Endothelial cell of umbilical vein (primary cell): ENCODE measurements at regions not wholly inside any gene's neighbourhood (a gene's known extent, or its start where the extent isn't known, plus 50 kb on each side); places are given as distances from the start of the nearest gene placed in this dataset.

ENCODE experiments used
- BruUV-seq: library from RNA; stranded (reverse); fragments of 400-500 nt; replicated peaks from 2 replicates; lab custom pipeline; 2021; lab: Mats Ljungman, UMichigan
- CTCF ChIA-PET: fragments of 300-600, 350-600 bp; sonication (Branson Sonifier 250); formaldehyde crosslinking; loops from one replicate; lab custom pipeline; 2021; ENCODE audit warnings: antibody characterized with exemption, inconsistent platforms; lab: Charles Lee
- POLR2A ChIA-PET: fragments of 300-600, 350-600 bp; sonication (Branson Sonifier 250); formaldehyde crosslinking; loops from one replicate; lab custom pipeline; 2021; ENCODE audit warnings: antibody characterized with exemption, inconsistent platforms; lab: Charles Lee
- DNase-seq: peaks from one replicate; pipeline ENCODE4 v3.0.0-alpha.2; 2011; ENCODE audit warnings: low read depth, low spot score
- FAIRE-seq: peaks from 2 replicates; lab custom pipeline; 2011; peaks lifted over from hg19 to GRCh38; lab: Jason Lieb, UNC
- H2AFZ ChIP-seq: 2 replicates; pipeline ENCODE4 v1.6.0; 2012; ENCODE audit warnings: low read depth, low read length, control low read depth, inconsistent platforms
- H3K27ac ChIP-seq: 2 replicates; pipeline ENCODE4 v1.5.1; 2011; ENCODE audit warnings: low read depth, mild to moderate bottlenecking, control low read depth, low read length, moderate library complexity; ENCODE audit not compliant: insufficient read depth
- H3K27me3 ChIP-seq, 2 experiments: 2 replicates each; pipeline versions ENCODE4 v1.6.0 to v1.6.1; 2011; ENCODE audit warnings: low read length in 2 of 2, mixed read lengths in 1 of 2; ENCODE audit not compliant: control insufficient read depth in 2 of 2, insufficient read depth in 2 of 2
- H3K36me3 ChIP-seq, 2 experiments: 2 replicates in 1 of 2; 3 replicates in 1 of 2; pipeline ENCODE4 v1.5.1; 2011; ENCODE audit warnings: low read length in 2 of 2, mild to moderate bottlenecking in 1 of 2, moderate library complexity in 1 of 2; ENCODE audit not compliant: control insufficient read depth in 2 of 2, insufficient read depth in 2 of 2; ENCODE audit errors: extremely low read depth in 1 of 2
- H3K4me1 ChIP-seq: 3 replicates; pipeline ENCODE4 v1.5.1; 2011; ENCODE audit warnings: mild to moderate bottlenecking, low read length; ENCODE audit not compliant: control insufficient read depth, insufficient read depth; ENCODE audit errors: extremely low read depth
- H3K4me2 ChIP-seq: 2 replicates; pipeline ENCODE4 v1.6.1; 2011; ENCODE audit warnings: low read length, control low read depth, mixed read lengths; ENCODE audit not compliant: insufficient read depth
- H3K4me3 ChIP-seq, 3 experiments: fragments of 200-600 bp in 1 of 3; sonication (generic), shearing (Covaris generic) in 1 of 3; replicated peaks in 1 of 3; 2 replicates each; pipeline ENCODE4 v1.5.1; 2011 to 2016; ENCODE audit warnings: control low read depth in 3 of 3, low read length in 3 of 3, mild to moderate bottlenecking in 2 of 3, inconsistent platforms in 1 of 3, low read depth in 1 of 3, moderate library complexity in 1 of 3; ENCODE audit not compliant: insufficient read depth in 1 of 3
- H3K79me2 ChIP-seq: 2 replicates; pipeline ENCODE4 v1.6.0; 2012; ENCODE audit warnings: low read length, inconsistent platforms; ENCODE audit not compliant: control insufficient read depth, insufficient read depth
- H3K9ac ChIP-seq: replicated peaks from 2 replicates; pipeline ENCODE3; 2011; ENCODE audit warnings: low read length, control low read depth; ENCODE audit not compliant: insufficient read depth; ENCODE audit errors: extremely low read depth
- H3K9me1 ChIP-seq: replicated peaks from 3 replicates; pipeline ENCODE4 v1.6.0; 2011; ENCODE audit warnings: mild to moderate bottlenecking, low read length; ENCODE audit not compliant: control insufficient read depth, insufficient read depth; ENCODE audit errors: extremely low read depth
- H3K9me3 ChIP-seq: replicated peaks from 2 replicates; pipeline ENCODE4 v1.5.1; 2012; ENCODE audit warnings: low read length, inconsistent platforms; ENCODE audit not compliant: control insufficient read depth, insufficient read depth
- H4K20me1 ChIP-seq: replicated peaks from 2 replicates; pipeline ENCODE3; 2011; ENCODE audit warnings: mild to moderate bottlenecking, low read length; ENCODE audit not compliant: control insufficient read depth, insufficient read depth; ENCODE audit errors: extremely low read depth
- CTCF ChIP-seq, 2 donors: IDR thresholded peaks; 1 replicate in 1 of 2; 2 replicates in 1 of 2; pipeline ENCODE4 v1.5.1; 2011; ENCODE audit warnings: low read length in 2 of 2, mild to moderate bottlenecking in 2 of 2, moderate library complexity in 2 of 2, control low read depth in 1 of 2, inconsistent platforms in 1 of 2, low read depth in 1 of 2; ENCODE audit not compliant: insufficient read depth in 1 of 2; ENCODE audit errors: extremely low read depth in 1 of 2
- EZH2 ChIP-seq: IDR thresholded peaks from 2 replicates; pipeline ENCODE4 v1.6.1; 2012; ENCODE audit warnings: borderline replicate concordance, low read depth, mild to moderate bottlenecking, moderate library complexity, low read length, inconsistent platforms; ENCODE audit not compliant: severe bottlenecking
- FOS ChIP-seq: IDR thresholded peaks from 2 replicates; pipeline ENCODE4 v1.6.1; 2011; ENCODE audit warnings: mild to moderate bottlenecking, low read length, moderate library complexity, borderline replicate concordance; ENCODE audit not compliant: insufficient read depth
- GATA2 ChIP-seq: IDR thresholded peaks from 2 replicates; pipeline ENCODE4 v1.7.0; 2011; ENCODE audit warnings: low read depth, mild to moderate bottlenecking, moderate library complexity, mixed read lengths, low read length; ENCODE audit not compliant: insufficient read length, insufficient read depth
- JUN ChIP-seq: IDR thresholded peaks from 2 replicates; pipeline ENCODE4 v1.6.1; 2011; ENCODE audit warnings: borderline replicate concordance, low read depth; ENCODE audit not compliant: insufficient read length, insufficient read depth
- MAX ChIP-seq: IDR thresholded peaks from 2 replicates; pipeline ENCODE4 v1.6.1; 2011; ENCODE audit not compliant: insufficient read depth, insufficient read length
- MYC ChIP-seq: IDR thresholded peaks from one replicate; pipeline ENCODE4 v1.6.1; 2011; ENCODE audit warnings: mild to moderate bottlenecking, low read depth, low read length
- POLR2AphosphoS5 ChIP-seq: IDR thresholded peaks from 2 replicates; pipeline ENCODE4 v1.6.1; 2012; ENCODE audit warnings: low read depth, mild to moderate bottlenecking, control low read depth, low read length, moderate library complexity; ENCODE audit not compliant: insufficient read depth
- dilution Hi-C: fragments of 300-500 bp; cut with MboI; formaldehyde crosslinking; loops from one replicate; pipeline ENCODE4 v1.15.0; 2019; ENCODE audit warnings: low sequenced_read_pairs; ENCODE audit not compliant: extremely low pct_ligation_motif_present
- intact Hi-C: fragments of 100-400 bp; cut with micrococcal nuclease; formaldehyde crosslinking; loops from one replicate; pipeline ENCODE4 v1.10.0; 2022

- Histone ChIP-seq H3K27ac (no peak overlapping the region), H3K9me1 (no peaks in the 10 kb centered on the region), H3K9me3 (no peaks in the 10 kb centered on the region), H2AFZ (no peak overlapping the region), H3K4me1 (no peaks in the 10 kb centered on the region), H3K4me3 (no peak overlapping the region), H3K27me3 (peaks cover 7 to 9% of the 10 kb centered on the region in 2 experiments), H3K4me2 (no peak overlapping the region), H3K9ac (no peak overlapping the region), H4K20me1 (no peaks in the 10 kb centered on the region), H3K36me3 (no peaks in the 10 kb centered on the region), H3K79me2 (no peaks in the 10 kb centered on the region)
- ChIA-PET CTCF (interaction anchor here (1.2 to 1.3 kb wide), 2 partner anchors 15 to 26 kb away, joined by 3 read pairs; no protein-coding TSS in a partner anchor), POLR2A (no interaction called here)
- intact Hi-C loops (no loop called here), dilution Hi-C loops (no loop called here)
- FAIRE-seq (no peak), DNase-seq (no peak)
- TF ChIP-seq JUN, result no peak
- no peak for TF ChIP-seq POLR2AphosphoS5
- TF ChIP-seq CTCF (IDR thresholded peaks at IDR 0.05; ENCODE audit: extremely low read depth in 1 of 2, insufficient read depth in 1 of 2, low read depth in 1 of 2, low read length in 2 of 2), result no peak
- TF ChIP-seq MAX, result no peak
- no peak for TF ChIP-seq MYC
- no peak for TF ChIP-seq GATA2
- TF ChIP-seq EZH2, result no peak
- TF ChIP-seq FOS, result no peak
- BruUV-seq, result no TSS peak
Measured at GRCh38 chr22:27434898-27435297, 366.7 kb downstream of the MN1 start.
